Common myeloid progenitor, CD34-positive (primary cell): ENCODE measurements at regions not wholly inside any gene's neighbourhood (a gene's known extent, or its start where the extent isn't known, plus 50 kb on each side); places are given as distances from the start of the nearest gene placed in this dataset.

Experiments
- CTCF ChIA-PET: fragments of 350-600 bp; sonication (Branson Sonifier 250); formaldehyde crosslinking; loops from one replicate; lab custom pipeline; 2021; ENCODE audit warnings: antibody characterized with exemption; lab: Charles Lee
- POLR2A ChIA-PET: fragments of 350-600 bp; sonication (Branson Sonifier 250); formaldehyde crosslinking; loops from one replicate; lab custom pipeline; 2021; ENCODE audit warnings: antibody characterized with exemption; lab: Charles Lee
- DNase-seq, 3 donors: peaks; one replicate each; pipeline versions ENCODE4 v3.0.0 to v3.0.0-alpha.2; 2013
- H3K27ac ChIP-seq, 2 experiments: 1 replicate in 1 of 2; 2 replicates in 1 of 2; pipeline ENCODE4 v1.7.0; 2013; ENCODE audit warnings: inconsistent platforms in 2 of 2, low read length in 2 of 2, mild to moderate bottlenecking in 2 of 2, low read depth in 1 of 2, moderate library complexity in 1 of 2; ENCODE audit not compliant: severe bottlenecking in 2 of 2, insufficient read depth in 1 of 2, poor library complexity in 1 of 2
- H3K27me3 ChIP-seq, 5 experiments: replicated peaks in 2 of 5; 1 replicate in 3 of 5; 2 replicates in 2 of 5; pipeline versions ENCODE4 v1.6.1 to v1.7.0; 2013; ENCODE audit warnings: low read length in 4 of 5, mild to moderate bottlenecking in 2 of 5, moderate library complexity in 2 of 5, inconsistent platforms in 1 of 5; ENCODE audit not compliant: insufficient read depth in 5 of 5, control insufficient read depth in 4 of 5
- H3K36me3 ChIP-seq, 4 experiments: 1 replicate in 2 of 4; 2 replicates in 2 of 4; pipeline versions ENCODE4 v1.6.1 to v1.7.0; 2013; ENCODE audit warnings: low read length in 3 of 4, control low read depth in 1 of 4, mild to moderate bottlenecking in 1 of 4; ENCODE audit not compliant: control insufficient read depth in 4 of 4, insufficient read depth in 4 of 4
- H3K4me1 ChIP-seq, 4 experiments: 1 replicate in 3 of 4; 2 replicates in 1 of 4; pipeline versions ENCODE4 v1.6.1 to v1.7.1; 2013; ENCODE audit warnings: low read length in 3 of 4, mild to moderate bottlenecking in 3 of 4, control low read depth in 1 of 4, inconsistent platforms in 1 of 4, moderate library complexity in 1 of 4; ENCODE audit not compliant: control insufficient read depth in 4 of 4, insufficient read depth in 4 of 4; ENCODE audit errors: control extremely low read depth in 1 of 4
- H3K4me3 ChIP-seq, 7 experiments: 1 replicate in 4 of 7; 2 replicates in 3 of 7; pipeline versions ENCODE4 v1.5.1 to v1.7.0; 2013; ENCODE audit warnings: mild to moderate bottlenecking in 7 of 7, low read length in 6 of 7, moderate library complexity in 6 of 7, inconsistent platforms in 2 of 7, low read depth in 2 of 7, control low read depth in 1 of 7; ENCODE audit not compliant: insufficient read depth in 4 of 7, control insufficient read depth in 1 of 7; ENCODE audit errors: extremely low read depth in 1 of 7
- H3K9me3 ChIP-seq, 5 experiments: 1 replicate in 4 of 5; 2 replicates in 1 of 5; pipeline versions ENCODE4 v1.6.1 to v1.7.1; 2013; ENCODE audit warnings: low read length in 4 of 5, mild to moderate bottlenecking in 2 of 5, inconsistent platforms in 1 of 5, low read depth in 1 of 5, moderate library complexity in 1 of 5; ENCODE audit not compliant: control insufficient read depth in 4 of 5, insufficient read depth in 2 of 5; ENCODE audit errors: control extremely low read depth in 1 of 5
- WGBS: methylation state at CpG from one replicate; pipeline ENCODE4 v1.1.5; 2013; ENCODE audit not compliant: insufficient coverage; 5-methylcytosine and 5-hydroxymethylcytosine counted together

- ChIA-PET CTCF (no interaction called here), POLR2A (no interaction called here)
- Histone ChIP-seq H3K36me3 (no peaks in the 10 kb centered on the region), H3K4me1 (peaks cover 0 to 3% (median 0%) of the 10 kb centered on the region in 4 experiments), H3K27me3 (no peaks in the 10 kb centered on the region), H3K9me3 (no peaks in the 10 kb centered on the region), H3K27ac (no peak overlapping the region), H3K4me3 (no peak overlapping the region)
- WGBS, result 98% methylated on average over 10 of the region's 11 CpGs
- no peak for DNase-seq
Observed at GRCh38 chr13:40163066-40164000, 503.1 kb downstream of the FOXO1 start.

GRCh38 chr13:40164133-40164532 lies 502.3 kb downstream of the FOXO1 start:
- Histone ChIP-seq H3K36me3 (no peaks in the 10 kb centered on the region), H3K27ac (no peak overlapping the region), H3K4me3 (no peak overlapping the region), H3K27me3 (peaks cover 0 to under 1% (median 0%) of the 10 kb centered on the region in 5 experiments), H3K4me1 (peaks cover 0 to 2% (median 0%) of the 10 kb centered on the region in 4 experiments), H3K9me3 (no peaks in the 10 kb centered on the region)
- no peak for DNase-seq
- WGBS, result 89% methylated on average over 1 of the region's 3 CpGs
- ChIA-PET POLR2A (no interaction called here), CTCF (no interaction called here)

GRCh38 chr13:40165316-40165932 lies 501.0 kb downstream of the FOXO1 start:
- H3K27ac ChIP-seq, result no peak overlapping the region
- H3K4me1 ChIP-seq, result peaks cover 0 to 2% (median 0%) of the 10 kb centered on the region in 4 experiments
- H3K27me3 ChIP-seq, result peaks cover 0 to 2% (median 0%) of the 10 kb centered on the region in 5 experiments
- ChIA-PET CTCF (interaction anchor here (1.2 kb wide), 1 partner anchor 11 kb away, joined by 3 read pairs; no protein-coding TSS in a partner anchor), POLR2A (no interaction called here)
- no peaks in the 10 kb centered on the region for H3K9me3 ChIP-seq
- no peak for DNase-seq
- 27% methylated on average over 2 of the region's 2 CpGs for whole genome bisulfite sequencing
- H3K36me3 ChIP-seq, result no peaks in the 10 kb centered on the region
- H3K4me3 ChIP-seq, result no peak overlapping the region

- CTCF ChIA-PET, result interaction anchor here (1.5 to 1.8 kb wide), 2 partner anchors 9 to 23 kb away, joined by 3 to 7 read pairs; no protein-coding TSS in a partner anchor
- H3K36me3 ChIP-seq, result no peaks in the 10 kb centered on the region
- no peak overlapping the region for H3K27ac ChIP-seq
- POLR2A ChIA-PET, result no interaction called here
- 100% methylated on average over 4 of the region's 6 CpGs for WGBS
- H3K4me1 ChIP-seq, result peaks cover 0 to 5% (median 1%) of the 10 kb centered on the region in 4 experiments
- H3K4me3 ChIP-seq, result no peak overlapping the region
- no peaks in the 10 kb centered on the region for H3K9me3 ChIP-seq
- DNase-seq, result no peak
- H3K27me3 ChIP-seq, result peaks cover 0 to 2% (median 0%) of the 10 kb centered on the region in 5 experiments
Observed at GRCh38 chr13:40167327-40167726, 499.1 kb downstream of the FOXO1 start.

- CTCF ChIA-PET, result interaction anchor here (1.8 kb wide), 1 partner anchor 8 kb away, joined by 7 read pairs; no protein-coding TSS in a partner anchor
- DNase-seq, result no peak
- Histone ChIP-seq H3K9me3 (no peaks in the 10 kb centered on the region), H3K4me1 (peaks cover 0 to 7% (median 1%) of the 10 kb centered on the region in 4 experiments), H3K27ac (no peak overlapping the region), H3K36me3 (no peaks in the 10 kb centered on the region), H3K27me3 (peaks cover 0 to 3% (median 0%) of the 10 kb centered on the region in 5 experiments), H3K4me3 (no peak overlapping the region)
- 100% methylated on average over 1 of the region's 1 CpG for WGBS
- POLR2A ChIA-PET, result no interaction called here
Observed at GRCh38 chr13:40168425-40169166, 497.8 kb downstream of the FOXO1 start.

- Histone ChIP-seq H3K27me3 (peaks cover 0 to 3% (median 0%) of the 10 kb centered on the region in 5 experiments), H3K27ac (no peak overlapping the region), H3K9me3 (no peaks in the 10 kb centered on the region), H3K4me1 (peaks cover 0 to 7% (median 1%) of the 10 kb centered on the region in 4 experiments), H3K36me3 (no peaks in the 10 kb centered on the region), H3K4me3 (no peak overlapping the region)
- no peak for DNase-seq
- ChIA-PET POLR2A (no interaction called here), CTCF (interaction anchor here (1.3 kb wide), 1 partner anchor 14 kb away, joined by 3 read pairs; no protein-coding TSS in a partner anchor)
- 100% methylated on average over 3 of the region's 4 CpGs for WGBS
Observed at GRCh38 chr13:40169476-40169875, 497.0 kb downstream of the FOXO1 start.
